Loucy (cell line): ENCODE measurements at regions not wholly inside any gene's neighbourhood (a gene's known extent, or its start where the extent isn't known, plus 50 kb on each side); places are given as distances from the start of the nearest gene placed in this dataset.

Source experiments
- H2AFZ ChIP-seq: fragments of 200-600 bp; sonication (generic); 2 replicates; pipeline ENCODE4 v1.6.0; 2016; ENCODE audit warnings: antibody characterized with exemption, mild to moderate bottlenecking, low read length, moderate library complexity
- H3F3A ChIP-seq: fragments of 200-600 bp; 2 replicates; pipeline ENCODE4 v1.6.0; 2016; ENCODE audit warnings: antibody characterized with exemption, low read depth, mild to moderate bottlenecking
- H3K27me3 ChIP-seq: fragments of 200-600 bp; sonication (generic); 2 replicates; pipeline ENCODE4 v1.6.1; 2014; ENCODE audit warnings: low read length, mild to moderate bottlenecking; ENCODE audit not compliant: insufficient read depth, poor library complexity, severe bottlenecking
- H3K36me3 ChIP-seq: fragments of 200-600 bp; sonication (generic); 2 replicates; pipeline ENCODE4 v1.6.1; 2016; ENCODE audit warnings: low read length; ENCODE audit not compliant: insufficient read depth
- H3K4me1 ChIP-seq: fragments of 200-600 bp; sonication (generic); 2 replicates; pipeline ENCODE4 v1.5.1; 2014; ENCODE audit warnings: low read length, mild to moderate bottlenecking; ENCODE audit not compliant: insufficient read depth, poor library complexity, severe bottlenecking
- H3K4me2 ChIP-seq: fragments of 200-600 bp; sonication (generic); 2 replicates; pipeline ENCODE4 v1.6.0; 2014; ENCODE audit warnings: antibody characterized with exemption, low read length, low read depth, mild to moderate bottlenecking; ENCODE audit not compliant: poor library complexity, severe bottlenecking
- H3K4me3 ChIP-seq: fragments of 200-600 bp; sonication (generic); 2 replicates; pipeline ENCODE4 v1.5.1; 2014; ENCODE audit warnings: low read length, mild to moderate bottlenecking, mixed read lengths; ENCODE audit not compliant: poor library complexity, severe bottlenecking
- H3K79me2 ChIP-seq: fragments of 200-600 bp; sonication (generic); 2 replicates; pipeline ENCODE4 v1.6.1; 2014; ENCODE audit warnings: low read length; ENCODE audit not compliant: insufficient read depth
- H3K9ac ChIP-seq: fragments of 200-600 bp; sonication (generic); 2 replicates; pipeline ENCODE4 v1.6.0; 2014; ENCODE audit warnings: mild to moderate bottlenecking, low read depth, low read length, moderate library complexity; ENCODE audit not compliant: poor library complexity, severe bottlenecking
- H3K9me2 ChIP-seq: fragments of 200-600 bp; sonication (generic); replicated peaks from 2 replicates; pipeline ENCODE4 v1.6.1; 2016; ENCODE audit warnings: low read depth, low read length, mixed read lengths
- H3K9me3 ChIP-seq: fragments of 200-600 bp; sonication (generic); 2 replicates; pipeline ENCODE4 v1.6.1; 2014; ENCODE audit warnings: mild to moderate bottlenecking, antibody characterized with exemption, low read length, low read depth; ENCODE audit not compliant: insufficient read depth
- H4K20me1 ChIP-seq: fragments of 200-600 bp; sonication (generic); 2 replicates; pipeline ENCODE4 v1.6.0; 2014; ENCODE audit warnings: antibody characterized with exemption, low read length, mild to moderate bottlenecking; ENCODE audit not compliant: insufficient read depth, poor library complexity, severe bottlenecking
- CTCF ChIP-seq: fragments of 200-600 bp; sonication (generic); conservative IDR thresholded peaks from 2 replicates; pipeline ENCODE4 v1.5.1; 2014; ENCODE audit warnings: mild to moderate bottlenecking, antibody characterized with exemption, low read length
- EZH2phosphoT487 ChIP-seq: fragments of 200-600 bp; IDR thresholded peaks from 2 replicates; pipeline ENCODE4 v1.6.1; 2018; ENCODE audit warnings: antibody characterized with exemption, mild to moderate bottlenecking, moderate library complexity, borderline replicate concordance

GRCh38 chr14:38770251-38770650 lies 332.8 kb downstream of the SEC23A start:
- no peaks in the 10 kb centered on the region for H3K36me3 ChIP-seq
- H3K4me2 ChIP-seq = no peak overlapping the region
- no peaks in the 10 kb centered on the region for H4K20me1 ChIP-seq
- no peaks in the 10 kb centered on the region for H3K9me3 ChIP-seq
- TF ChIP-seq CTCF (no peak), EZH2phosphoT487 (no peak)
- H3K27me3 ChIP-seq = no peaks in the 10 kb centered on the region
- H3K9ac ChIP-seq = no peak overlapping the region
- no peak overlapping the region for H3K4me3 ChIP-seq
- H2AFZ ChIP-seq = no peak overlapping the region
- H3K9me2 ChIP-seq = no peaks in the 10 kb centered on the region
- no peaks in the 10 kb centered on the region for H3F3A ChIP-seq
- H3K79me2 ChIP-seq = no peaks in the 10 kb centered on the region
- H3K4me1 ChIP-seq = no peaks in the 10 kb centered on the region

- H3K4me1 ChIP-seq = no peaks in the 10 kb centered on the region
These were observed 340.2 kb downstream of the SEC23A start for GRCh38 chr14:38762845-38763244.

GRCh38 chr14:38762426-38762825 lies 340.6 kb downstream of the SEC23A start:
- Histone ChIP-seq H3K27me3 (no peaks in the 10 kb centered on the region), H3K79me2 (no peaks in the 10 kb centered on the region), H2AFZ (no peak overlapping the region), H3K9ac (no peak overlapping the region), H3K9me2 (no peaks in the 10 kb centered on the region), H4K20me1 (no peaks in the 10 kb centered on the region), H3F3A (no peaks in the 10 kb centered on the region), H3K4me3 (no peak overlapping the region), H3K4me1 (no peaks in the 10 kb centered on the region), H3K9me3 (no peaks in the 10 kb centered on the region), H3K4me2 (no peak overlapping the region), H3K36me3 (no peaks in the 10 kb centered on the region)
- TF ChIP-seq CTCF (no peak), EZH2phosphoT487 (no peak)

More at GRCh38 chr14:38762845-38763244, 340.2 kb downstream of the SEC23A start:
- Histone ChIP-seq H3K9me3 (no peaks in the 10 kb centered on the region), H3K9me2 (no peaks in the 10 kb centered on the region), H3K9ac (no peak overlapping the region), H3K4me3 (no peak overlapping the region), H2AFZ (no peak overlapping the region), H4K20me1 (no peaks in the 10 kb centered on the region), H3K36me3 (no peaks in the 10 kb centered on the region), H3K27me3 (no peaks in the 10 kb centered on the region), H3K4me2 (no peak overlapping the region), H3K79me2 (no peaks in the 10 kb centered on the region), H3F3A (no peaks in the 10 kb centered on the region)
- no peak for TF ChIP-seq CTCF
- TF ChIP-seq EZH2phosphoT487 = no peak
